Islet of Langerhans (tissue), 1 donor: ENCODE measurements at regions not wholly inside any gene's neighbourhood (a gene's known extent, or its start where the extent isn't known, plus 50 kb on each side); places are given as distances from the start of the nearest gene placed in this dataset.
"Not testable (repeated sequence)": the region's sequence is repeated elsewhere in the genome, so short reads cannot be mapped to it uniquely, and the experiment has no call there.

Experiments
- FAIRE-seq: peaks from one replicate; lab custom pipeline; 2011; peaks lifted over from hg19 to GRCh38; lab: Jason Lieb, UNC

- FAIRE-seq = not testable (repeated sequence)
Measured at GRCh38 chr1:67902546-67903223, 69.4 kb upstream of the GNG12 start.

- FAIRE-seq = no peak
Measured at GRCh38 chr1:67898033-67898726, 64.9 kb upstream of the GNG12 start.

GRCh38 chr1:67897270-67897949 lies 64.1 kb upstream of the GNG12 start:
- no peak for FAIRE-seq

- no peak for FAIRE-seq
Measured at GRCh38 chr1:67896826-67897225, 63.6 kb upstream of the GNG12 start.

GRCh38 chr1:67894981-67895735 lies 61.9 kb upstream of the GNG12 start:
- FAIRE-seq = peak; percentile 38

GRCh38 chr1:67893126-67893495 lies 59.8 kb upstream of the GNG12 start:
- FAIRE-seq = no peak

- no peak for FAIRE-seq
Measured at GRCh38 chr1:67892476-67893125, 59.3 kb upstream of the GNG12 start.

- no peak for FAIRE-seq
Measured at GRCh38 chr1:67890857-67891256, 57.6 kb upstream of the GNG12 start.

- peak; percentile 5 for FAIRE-seq
Measured at GRCh38 chr1:67889953-67890567, 56.8 kb upstream of the GNG12 start.

- FAIRE-seq = no peak
Measured at GRCh38 chr1:67889466-67889865, 56.2 kb upstream of the GNG12 start.

GRCh38 chr1:67888216-67889106 lies 55.2 kb upstream of the GNG12 start:
- no peak for FAIRE-seq

GRCh38 chr1:67887146-67887545 lies 53.9 kb upstream of the GNG12 start:
- FAIRE-seq = no peak

GRCh38 chr1:67886076-67886475 lies 52.8 kb upstream of the GNG12 start:
- no peak for FAIRE-seq

- FAIRE-seq = no peak
Measured at GRCh38 chr1:67883069-67883468, 49.8 kb upstream of the GNG12 start.
